ENCODE measurements at regions not wholly inside any gene's neighbourhood (a gene's known extent, or its start where the extent isn't known, plus 50 kb on each side); places are given as distances from the start of the nearest gene placed in this dataset.

GRCh38 chr10:31095677-31096560 is 64.3 kb upstream of the ZNF438 start:
- intact Hi-C loops (cut with micrococcal nuclease) = no loop called here
- ChIA-PET CTCF (interaction anchor here (2.7 kb wide), 1 partner anchor 12 kb away, joined by 12 read pairs; no protein-coding TSS in a partner anchor), POLR2A (interaction anchor here (0.7 kb wide), 1 partner anchor 32 kb away, joined by 7 read pairs; no protein-coding TSS in a partner anchor), RAD21 (ENCODE audit: low non-redundant PET in 1 of 2, low total read pairs in 2 of 2, uncharacterized antibody in 2 of 2, unreplicated experiment in 2 of 2) (no interaction called here)
- Histone ChIP-seq H3K9ac (ENCODE audit: low read length) (no peak overlapping the region), H3K4me3 (replicated peaks in 1 of 2; ENCODE audit: low read depth in 1 of 2, low read length in 2 of 2) (no peak overlapping the region), H3K27ac (ENCODE audit: low read depth, low read length) (no peak overlapping the region), H2AFZ (ENCODE audit: low read depth, low read length, poor library complexity, severe bottlenecking) (no peak overlapping the region), H3K79me2 (ENCODE audit: insufficient read depth, low read length) (no peaks in the 10 kb centered on the region), H3K9me2 (ENCODE audit: insufficient read depth) (no peaks in the 10 kb centered on the region), H3K9me3 (ENCODE audit: control insufficient read depth in 1 of 2, insufficient read depth in 1 of 2, low read depth in 1 of 2, low read length in 2 of 2) (no peaks in the 10 kb centered on the region), H4K20me1 (ENCODE audit: insufficient read depth) (no peaks in the 10 kb centered on the region), H3K4me1 (ENCODE audit: control insufficient read depth in 1 of 2, insufficient read depth in 2 of 2, low read length in 2 of 2) (peaks cover 16 to 20% of the 10 kb centered on the region in 2 experiments), H3K36me3 (ENCODE audit: control insufficient read depth in 1 of 2, insufficient read depth in 2 of 2, low read length in 2 of 2) (no peaks in the 10 kb centered on the region), H3K4me2 (ENCODE audit: low read length) (no peak overlapping the region), H3K27me3 (ENCODE audit: insufficient read depth, low read length) (no peaks in the 10 kb centered on the region)
- TF ChIP-seq JUND (IDR thresholded peaks at IDR 0.05) = no peak
- ATAC-seq = no peak
- BruUV-seq (replicated peaks) = no TSS peak
- DNase-seq (ENCODE audit: low read depth, low spot score) = no peak

- no peaks in the 10 kb centered on the region for H3K36me3 ChIP-seq (ENCODE audit: control insufficient read depth in 1 of 2, insufficient read depth in 2 of 2, low read length in 2 of 2)
- no peak for ATAC-seq
- RAD21 ChIA-PET (ENCODE audit: low non-redundant PET in 1 of 2, low total read pairs in 2 of 2, uncharacterized antibody in 2 of 2, unreplicated experiment in 2 of 2) = no interaction called here
- TF ChIP-seq ATF3 (IDR thresholded peaks at IDR 0.05) = no peak
- no peak for TF ChIP-seq YY1 (IDR thresholded peaks at IDR 0.05; ENCODE audit: extremely low read depth, insufficient replicate concordance, low read depth, low read length)
- no peak for TF ChIP-seq EZH2 (IDR thresholded peaks at IDR 0.05)
- no peak for TF ChIP-seq SRF (IDR thresholded peaks at IDR 0.05; ENCODE audit: low read depth)
- TF ChIP-seq CEBPB (IDR thresholded peaks at IDR 0.05; ENCODE audit: low read depth) = no peak
- TF ChIP-seq FOSL1 (IDR thresholded peaks at IDR 0.05; ENCODE audit: low read depth) = no peak
- no peak for TF ChIP-seq RAD21 (IDR thresholded peaks at IDR 0.05; ENCODE audit: low read depth)
- no peak for TF ChIP-seq CTCF (IDR thresholded peaks at IDR 0.05 in 2 of 3, conservative IDR thresholded peaks at IDR 0.05 in 1 of 3; ENCODE audit: borderline replicate concordance in 1 of 3, insufficient read depth in 1 of 3, low read depth in 2 of 3, low read length in 2 of 3)
- TF ChIP-seq POLR2AphosphoS5 (IDR thresholded peaks at IDR 0.05; ENCODE audit: low read depth, low read length) = no peak
- TF ChIP-seq TCF7L2 (IDR thresholded peaks at IDR 0.05; ENCODE audit: borderline replicate concordance, extremely low read depth, insufficient read depth, insufficient read length) = no peak
- no peak for TF ChIP-seq ELF1 (IDR thresholded peaks at IDR 0.05; ENCODE audit: borderline replicate concordance, low read depth)
- no peak for TF ChIP-seq POLR2A (IDR thresholded peaks at IDR 0.05; ENCODE audit: borderline replicate concordance, extremely low read depth, insufficient read depth, insufficient read length)
- TF ChIP-seq EGR1 (IDR thresholded peaks at IDR 0.05; ENCODE audit: low read depth) = no peak
- no peak for TF ChIP-seq CBX3 (IDR thresholded peaks at IDR 0.05; ENCODE audit: low read depth)
- TF ChIP-seq ZNF274 (IDR thresholded peaks at IDR 0.05; ENCODE audit: low read depth, low read length) = no peak
- no peak for TF ChIP-seq SP1 (IDR thresholded peaks at IDR 0.05; ENCODE audit: low read depth)
- TF ChIP-seq SIN3A (IDR thresholded peaks at IDR 0.05; ENCODE audit: low read depth) = no peak
- no peak for TF ChIP-seq ZFX (IDR thresholded peaks at IDR 0.05)
- TF ChIP-seq EZH2phosphoT487 (IDR thresholded peaks at IDR 0.05; ENCODE audit: borderline replicate concordance) = no peak
Measured at GRCh38 chr10:31098046-31098445, 66.4 kb upstream of the ZNF438 start.

More at GRCh38 chr10:31098046-31098445, 66.4 kb upstream of the ZNF438 start:
- BruUV-seq (replicated peaks) = no TSS peak
- Histone ChIP-seq H3K9me3 (ENCODE audit: control insufficient read depth in 1 of 2, insufficient read depth in 1 of 2, low read depth in 1 of 2, low read length in 2 of 2) (no peaks in the 10 kb centered on the region), H4K20me1 (ENCODE audit: insufficient read depth) (no peaks in the 10 kb centered on the region), H3K9ac (ENCODE audit: low read length) (no peak overlapping the region), H3K79me2 (ENCODE audit: insufficient read depth, low read length) (no peaks in the 10 kb centered on the region), H3K27me3 (ENCODE audit: insufficient read depth, low read length) (no peaks in the 10 kb centered on the region), H3K9me2 (ENCODE audit: insufficient read depth) (no peaks in the 10 kb centered on the region), H2AFZ (ENCODE audit: low read depth, low read length, poor library complexity, severe bottlenecking) (no peak overlapping the region), H3K4me1 (ENCODE audit: control insufficient read depth in 1 of 2, insufficient read depth in 2 of 2, low read length in 2 of 2) (peaks cover 23 to 32% of the 10 kb centered on the region in 2 experiments), H3K4me3 (replicated peaks in 1 of 2; ENCODE audit: low read depth in 1 of 2, low read length in 2 of 2) (no peak overlapping the region), H3K27ac (ENCODE audit: low read depth, low read length) (no peak overlapping the region), H3K4me2 (ENCODE audit: low read length) (no peak overlapping the region)
- ChIA-PET CTCF (interaction anchor here (1.6 kb wide), 1 partner anchor 14 kb away, joined by 5 read pairs; no protein-coding TSS in a partner anchor), POLR2A (no interaction called here)
- DNase-seq (ENCODE audit: low read depth, low spot score) = no peak
- intact Hi-C loops (cut with micrococcal nuclease) = no loop called here
